MM.1S (cell line): ENCODE measurements at regions not wholly inside any gene's neighbourhood (a gene's known extent, or its start where the extent isn't known, plus 50 kb on each side); places are given as distances from the start of the nearest gene placed in this dataset.
A peak's percentile ranks its signal among the peaks of the same experiment; 100 is the strongest.
"Not testable (repeated sequence)": the region's sequence is repeated elsewhere in the genome, so short reads cannot be mapped to it uniquely, and the experiment has no call there.

Source experiments
- DNase-seq: peaks from one replicate; pipeline ENCODE4 v3.0.0-alpha.2; 2015
- H2AFZ ChIP-seq: fragments of 300-600 bp; sonication (generic); 2 replicates; pipeline ENCODE4 v1.6.0; 2016; ENCODE audit warnings: antibody characterized with exemption, low read length
- H3F3A ChIP-seq: fragments of 300-600 bp; sonication (generic); 2 replicates; pipeline ENCODE4 v1.6.1; 2016; ENCODE audit warnings: mild to moderate bottlenecking, antibody characterized with exemption, low read length, moderate library complexity, mixed read lengths; ENCODE audit not compliant: insufficient read depth
- H3K27ac ChIP-seq: fragments of 300-600 bp; sonication (generic); 2 replicates; pipeline ENCODE4 v1.5.1; 2016; ENCODE audit warnings: mild to moderate bottlenecking, low read length
- H3K27me3 ChIP-seq: fragments of 300-600 bp; sonication (generic); replicated peaks from 2 replicates; pipeline ENCODE4 v1.6.0; 2016; ENCODE audit warnings: low read length; ENCODE audit not compliant: insufficient read depth
- H3K36me3 ChIP-seq: fragments of 300-600 bp; sonication (generic); replicated peaks from 2 replicates; pipeline ENCODE4 v1.6.1; 2016; ENCODE audit warnings: mild to moderate bottlenecking, low read length, mixed read lengths; ENCODE audit not compliant: insufficient read depth
- H3K4me1 ChIP-seq: fragments of 300-600 bp; sonication (generic); 2 replicates; pipeline ENCODE4 v1.6.1; 2016; ENCODE audit warnings: low read length, mixed read lengths
- H3K4me2 ChIP-seq: fragments of 300-600 bp; sonication (generic); 2 replicates; pipeline ENCODE4 v1.6.0; 2016; ENCODE audit warnings: low read depth, low read length
- H3K4me3 ChIP-seq: fragments of 300-600 bp; sonication (generic); 2 replicates; pipeline ENCODE4 v1.5.1; 2016; ENCODE audit warnings: low read length, mixed read lengths
- H3K79me2 ChIP-seq: fragments of 300-600 bp; sonication (generic); 2 replicates; pipeline ENCODE4 v1.6.1; 2016; ENCODE audit warnings: mixed run types, low read length, mixed read lengths
- H3K9ac ChIP-seq: fragments of 300-600 bp; sonication (generic); 2 replicates; pipeline ENCODE4 v1.6.1; 2016; ENCODE audit warnings: low read length, mixed read lengths
- H3K9me2 ChIP-seq: fragments of 300-600 bp; sonication (generic); replicated peaks from 2 replicates; pipeline ENCODE4 v1.6.1; 2016; ENCODE audit warnings: mild to moderate bottlenecking, low read length, mixed read lengths; ENCODE audit not compliant: insufficient read depth
- H3K9me3 ChIP-seq: fragments of 300-600 bp; sonication (generic); replicated peaks from 2 replicates; pipeline ENCODE4 v1.6.1; 2016; ENCODE audit warnings: mild to moderate bottlenecking, low read length, mixed read lengths; ENCODE audit not compliant: insufficient read depth
- H4K20me1 ChIP-seq: fragments of 300-600 bp; sonication (generic); 2 replicates; pipeline ENCODE4 v1.6.1; 2016; ENCODE audit warnings: mild to moderate bottlenecking, low read length, moderate library complexity, mixed read lengths; ENCODE audit not compliant: insufficient read depth

GRCh38 chr7:149960863-149961262 is 87.1 kb downstream of the ATP6V0E2 start:
- not testable (repeated sequence) for H4K20me1 ChIP-seq, H3K27me3 ChIP-seq, H3K4me3 ChIP-seq, H3K9ac ChIP-seq, H3K27ac ChIP-seq, H3K9me3 ChIP-seq, H3K4me1 ChIP-seq, H3F3A ChIP-seq, H3K9me2 ChIP-seq, H3K79me2 ChIP-seq, H3K4me2 ChIP-seq, H3K36me3 ChIP-seq
- peak overlapping the region; percentile 30; the same call in 1 of the 2 replicates for H2AFZ ChIP-seq
- DNase-seq, result peak; percentile 29

GRCh38 chr7:149961878-149962277 is 88.1 kb downstream of the ATP6V0E2 start:
- H3K4me3 ChIP-seq, H3K27me3 ChIP-seq, H3K9ac ChIP-seq, DNase-seq, H3K36me3 ChIP-seq, H4K20me1 ChIP-seq, H3K9me2 ChIP-seq, H3F3A ChIP-seq, H3K79me2 ChIP-seq, H2AFZ ChIP-seq, H3K4me1 ChIP-seq, H3K4me2 ChIP-seq, H3K27ac ChIP-seq, H3K9me3 ChIP-seq: not testable (repeated sequence)

- not testable (repeated sequence) for H3K4me2 ChIP-seq, H3K9me2 ChIP-seq, H3K27me3 ChIP-seq, H2AFZ ChIP-seq, DNase-seq, H3K9me3 ChIP-seq, H4K20me1 ChIP-seq, H3K4me3 ChIP-seq, H3K27ac ChIP-seq, H3K36me3 ChIP-seq, H3F3A ChIP-seq, H3K9ac ChIP-seq, H3K4me1 ChIP-seq, H3K79me2 ChIP-seq
These were observed 89.0 kb downstream of the ATP6V0E2 start for GRCh38 chr7:149962685-149963319.

GRCh38 chr7:149963985-149964384 is 90.2 kb downstream of the ATP6V0E2 start:
- not testable (repeated sequence) for H3K9me3 ChIP-seq, H3K36me3 ChIP-seq, H3F3A ChIP-seq, DNase-seq, H3K27me3 ChIP-seq, H3K4me2 ChIP-seq, H3K9me2 ChIP-seq, H3K9ac ChIP-seq, H2AFZ ChIP-seq, H3K27ac ChIP-seq, H4K20me1 ChIP-seq, H3K4me1 ChIP-seq, H3K4me3 ChIP-seq, H3K79me2 ChIP-seq

GRCh38 chr7:149966444-149966843 is 92.7 kb downstream of the ATP6V0E2 start:
- not testable (repeated sequence) for H3K4me3 ChIP-seq, H3K4me1 ChIP-seq

GRCh38 chr7:149972977-149973376 is 99.2 kb downstream of the ATP6V0E2 start:
- H3K27ac ChIP-seq, H4K20me1 ChIP-seq, H3K4me2 ChIP-seq, H3K36me3 ChIP-seq, H2AFZ ChIP-seq, H3K4me3 ChIP-seq, H3K9ac ChIP-seq, H3K9me3 ChIP-seq, H3K9me2 ChIP-seq, H3K4me1 ChIP-seq, H3K79me2 ChIP-seq, H3K27me3 ChIP-seq, H3F3A ChIP-seq, DNase-seq: not testable (repeated sequence)

More at GRCh38 chr7:149966444-149966843, 92.7 kb downstream of the ATP6V0E2 start:
- H3K36me3 ChIP-seq, H2AFZ ChIP-seq, H3K9me2 ChIP-seq, H3K4me2 ChIP-seq, H4K20me1 ChIP-seq, DNase-seq, H3K9me3 ChIP-seq, H3K9ac ChIP-seq, H3K27me3 ChIP-seq, H3K27ac ChIP-seq, H3K79me2 ChIP-seq, H3F3A ChIP-seq: not testable (repeated sequence)

- not testable (repeated sequence) for H3K27me3 ChIP-seq, H3K36me3 ChIP-seq, H4K20me1 ChIP-seq, H3K4me2 ChIP-seq, H3K79me2 ChIP-seq, H3F3A ChIP-seq, H3K4me3 ChIP-seq, H3K9ac ChIP-seq, DNase-seq, H3K9me2 ChIP-seq, H2AFZ ChIP-seq, H3K9me3 ChIP-seq, H3K4me1 ChIP-seq, H3K27ac ChIP-seq
These were observed 99.9 kb downstream of the ATP6V0E2 start for GRCh38 chr7:149973681-149974080.

GRCh38 chr7:149975608-149976007 is 101.8 kb downstream of the ATP6V0E2 start:
- not testable (repeated sequence) for H3F3A ChIP-seq, H2AFZ ChIP-seq, H3K4me1 ChIP-seq, H3K9me2 ChIP-seq, H3K9me3 ChIP-seq, H3K4me2 ChIP-seq, H3K27me3 ChIP-seq, H3K4me3 ChIP-seq, DNase-seq, H3K9ac ChIP-seq, H3K36me3 ChIP-seq, H3K27ac ChIP-seq, H4K20me1 ChIP-seq, H3K79me2 ChIP-seq
